Gastrocnemius medialis (tissue), 4 donors: ENCODE measurements at regions not wholly inside any gene's neighbourhood (a gene's known extent, or its start where the extent isn't known, plus 50 kb on each side); places are given as distances from the start of the nearest gene placed in this dataset.

ENCODE experiments used
- CTCF ChIP-seq, 5 experiments: fragments of 450-650 bp in 3 of 5; fragments of 200-600 bp in 2 of 5; sonication (generic) in 2 of 5; IDR thresholded peaks in 4 of 5; conservative IDR thresholded peaks in 1 of 5; 1 replicate in 4 of 5; 2 replicates in 1 of 5; pipeline ENCODE4 v1.5.1; 2016 to 2019; ENCODE audit warnings: antibody characterized with exemption in 5 of 5, mild to moderate bottlenecking in 3 of 5, moderate library complexity in 3 of 5
- POLR2A ChIP-seq, 2 donors: fragments of 450-650 bp; IDR thresholded peaks; one replicate each; pipeline ENCODE4 v1.6.1; 2017; ENCODE audit warnings: antibody characterized with exemption in 2 of 2, mild to moderate bottlenecking in 2 of 2, moderate library complexity in 2 of 2

- TF ChIP-seq CTCF (IDR thresholded peaks at IDR 0.05 in 4 of 5, conservative IDR thresholded peaks at IDR 0.05 in 1 of 5): no peak
- no peak for TF ChIP-seq POLR2A (IDR thresholded peaks at IDR 0.05)
Observed at GRCh38 chr1:53391296-53391695, 63.4 kb upstream of the LRP8 start.
